ENCODE measurements at regions not wholly inside any gene's neighbourhood (a gene's known extent, or its start where the extent isn't known, plus 50 kb on each side); places are given as distances from the start of the nearest gene placed in this dataset.

- intact Hi-C loops (cut with micrococcal nuclease) = no loop called here
- Mint-ChIP-seq H3K27ac (no peak overlapping the region), H3K9me3 (peaks cover 6% of the 10 kb centered on the region), H3K27me3 (no peaks in the 10 kb centered on the region), H3K4me1 (ENCODE audit: low read depth) (no peaks in the 10 kb centered on the region), H3K4me3 (no peak overlapping the region), H3K36me3 (no peaks in the 10 kb centered on the region)
- CTCF ChIA-PET = no interaction called here
- POLR2A ChIA-PET = no interaction called here
- DNase-seq = no peak
These were observed 778.4 kb downstream of the GALC start for GRCh38 chr14:87214558-87214957.

- intact Hi-C loops (cut with micrococcal nuclease) = no loop called here
- no peaks in the 10 kb centered on the region for H3K27me3 Mint-ChIP-seq
- H3K27ac Mint-ChIP-seq = no peak overlapping the region
- ChIA-PET POLR2A (no interaction called here), CTCF (no interaction called here)
- peaks cover 12% of the 10 kb centered on the region for H3K9me3 Mint-ChIP-seq
- H3K4me3 Mint-ChIP-seq = no peak overlapping the region
- no peaks in the 10 kb centered on the region for H3K36me3 Mint-ChIP-seq
- no peaks in the 10 kb centered on the region for H3K4me1 Mint-ChIP-seq (ENCODE audit: low read depth)
- DNase-seq = no peak
These were observed 785.2 kb downstream of the GALC start for GRCh38 chr14:87207756-87208155.

GRCh38 chr14:87205811-87206210 lies 787.2 kb downstream of the GALC start:
- Mint-ChIP-seq H3K4me1 (ENCODE audit: low read depth) (no peaks in the 10 kb centered on the region), H3K27ac (no peak overlapping the region), H3K27me3 (no peaks in the 10 kb centered on the region), H3K9me3 (peaks cover 12% of the 10 kb centered on the region), H3K4me3 (no peak overlapping the region), H3K36me3 (no peaks in the 10 kb centered on the region)
- ChIA-PET CTCF (no interaction called here), POLR2A (no interaction called here)
- DNase-seq = no peak
- intact Hi-C loops (cut with micrococcal nuclease) = no loop called here

GRCh38 chr14:87203346-87203745 lies 789.6 kb downstream of the GALC start:
- no peaks in the 10 kb centered on the region for H3K36me3 Mint-ChIP-seq
- no peaks in the 10 kb centered on the region for H3K27me3 Mint-ChIP-seq
- H3K27ac Mint-ChIP-seq = no peak overlapping the region
- ChIA-PET CTCF (no interaction called here), POLR2A (no interaction called here)
- intact Hi-C loops (cut with micrococcal nuclease) = no loop called here
- H3K4me1 Mint-ChIP-seq (ENCODE audit: low read depth) = no peaks in the 10 kb centered on the region
- H3K4me3 Mint-ChIP-seq = no peak overlapping the region
- peaks cover 9% of the 10 kb centered on the region for H3K9me3 Mint-ChIP-seq
- DNase-seq = no peak

GRCh38 chr14:87199381-87199780 lies 793.6 kb downstream of the GALC start:
- H3K36me3 Mint-ChIP-seq = no peaks in the 10 kb centered on the region
- intact Hi-C loops (cut with micrococcal nuclease) = no loop called here
- DNase-seq = no peak
- no peaks in the 10 kb centered on the region for H3K27me3 Mint-ChIP-seq
- no peaks in the 10 kb centered on the region for H3K4me1 Mint-ChIP-seq (ENCODE audit: low read depth)
- H3K9me3 Mint-ChIP-seq = peaks cover 10% of the 10 kb centered on the region
- ChIA-PET POLR2A (no interaction called here), CTCF (no interaction called here)
- no peak overlapping the region for H3K27ac Mint-ChIP-seq
- H3K4me3 Mint-ChIP-seq = no peak overlapping the region

- CTCF ChIA-PET = no interaction called here
- Mint-ChIP-seq H3K4me3 (no peak overlapping the region), H3K27me3 (no peaks in the 10 kb centered on the region), H3K9me3 (peaks cover 8% of the 10 kb centered on the region), H3K36me3 (no peaks in the 10 kb centered on the region), H3K4me1 (ENCODE audit: low read depth) (no peaks in the 10 kb centered on the region), H3K27ac (no peak overlapping the region)
- POLR2A ChIA-PET = no interaction called here
- no peak for DNase-seq
- intact Hi-C loops (cut with micrococcal nuclease) = no loop called here
These were observed 796.5 kb downstream of the GALC start for GRCh38 chr14:87196436-87196835.

GRCh38 chr14:87187786-87188185 lies 805.2 kb downstream of the GALC start:
- intact Hi-C loops (cut with micrococcal nuclease) = no loop called here
- Mint-ChIP-seq H3K36me3 (peaks cover 1% of the 10 kb centered on the region), H3K4me3 (no peak overlapping the region), H3K9me3 (peaks cover 18% of the 10 kb centered on the region), H3K27ac (no peak overlapping the region), H3K4me1 (ENCODE audit: low read depth) (no peaks in the 10 kb centered on the region), H3K27me3 (no peaks in the 10 kb centered on the region)
- ChIA-PET POLR2A (no interaction called here), CTCF (no interaction called here)
- no peak for DNase-seq

- Mint-ChIP-seq H3K4me3 (no peak overlapping the region), H3K9me3 (peaks cover 16% of the 10 kb centered on the region), H3K4me1 (ENCODE audit: low read depth) (no peaks in the 10 kb centered on the region), H3K36me3 (peaks cover 1% of the 10 kb centered on the region), H3K27me3 (no peaks in the 10 kb centered on the region), H3K27ac (no peak overlapping the region)
- CTCF ChIA-PET = no interaction called here
- DNase-seq = no peak
- intact Hi-C loops (cut with micrococcal nuclease) = no loop called here
- POLR2A ChIA-PET = no interaction called here
These were observed 806.2 kb downstream of the GALC start for GRCh38 chr14:87186737-87187136.

GRCh38 chr14:87185961-87186560 lies 806.9 kb downstream of the GALC start:
- Mint-ChIP-seq H3K36me3 (peaks cover 1% of the 10 kb centered on the region), H3K27ac (no peak overlapping the region), H3K27me3 (no peaks in the 10 kb centered on the region), H3K4me1 (ENCODE audit: low read depth) (no peaks in the 10 kb centered on the region), H3K4me3 (no peak overlapping the region), H3K9me3 (peaks cover 16% of the 10 kb centered on the region)
- POLR2A ChIA-PET = no interaction called here
- no peak for DNase-seq
- intact Hi-C loops (cut with micrococcal nuclease) = no loop called here
- CTCF ChIA-PET = no interaction called here

- no peak for DNase-seq
- ChIA-PET POLR2A (no interaction called here), CTCF (no interaction called here)
- no peak overlapping the region for H3K27ac Mint-ChIP-seq
- peaks cover 9% of the 10 kb centered on the region for H3K9me3 Mint-ChIP-seq
- intact Hi-C loops (cut with micrococcal nuclease) = no loop called here
- no peaks in the 10 kb centered on the region for H3K4me1 Mint-ChIP-seq (ENCODE audit: low read depth)
- H3K27me3 Mint-ChIP-seq = no peaks in the 10 kb centered on the region
- no peak overlapping the region for H3K4me3 Mint-ChIP-seq
- H3K36me3 Mint-ChIP-seq = no peaks in the 10 kb centered on the region
These were observed 808.8 kb downstream of the GALC start for GRCh38 chr14:87184180-87184579.

- Mint-ChIP-seq H3K4me3 (no peak overlapping the region), H3K27ac (no peak overlapping the region), H3K36me3 (no peaks in the 10 kb centered on the region), H3K27me3 (no peaks in the 10 kb centered on the region), H3K4me1 (ENCODE audit: low read depth) (no peaks in the 10 kb centered on the region), H3K9me3 (peaks cover 5% of the 10 kb centered on the region)
- intact Hi-C loops (cut with micrococcal nuclease) = no loop called here
- CTCF ChIA-PET = no interaction called here
- DNase-seq = no peak
- POLR2A ChIA-PET = no interaction called here
These were observed 811.7 kb downstream of the GALC start for GRCh38 chr14:87181288-87181687.

GRCh38 chr14:87179936-87180335 lies 813.0 kb downstream of the GALC start:
- H3K27ac Mint-ChIP-seq = no peak overlapping the region

GRCh38 chr14:87178277-87178676 lies 814.7 kb downstream of the GALC start:
- ChIA-PET POLR2A (no interaction called here), CTCF (no interaction called here)
- no peak overlapping the region for H3K4me3 Mint-ChIP-seq
- H3K36me3 Mint-ChIP-seq = no peaks in the 10 kb centered on the region
- no peaks in the 10 kb centered on the region for H3K27me3 Mint-ChIP-seq
- H3K9me3 Mint-ChIP-seq = peaks cover 2% of the 10 kb centered on the region
- DNase-seq = no peak
- H3K4me1 Mint-ChIP-seq (ENCODE audit: low read depth) = no peaks in the 10 kb centered on the region
- intact Hi-C loops (cut with micrococcal nuclease) = no loop called here
- no peak overlapping the region for H3K27ac Mint-ChIP-seq

More at GRCh38 chr14:87179936-87180335, 813.0 kb downstream of the GALC start:
- ChIA-PET POLR2A (no interaction called here), CTCF (no interaction called here)
- no peaks in the 10 kb centered on the region for H3K4me1 Mint-ChIP-seq (ENCODE audit: low read depth)
- intact Hi-C loops (cut with micrococcal nuclease) = no loop called here
- DNase-seq = no peak
- no peaks in the 10 kb centered on the region for H3K36me3 Mint-ChIP-seq
- H3K4me3 Mint-ChIP-seq = no peak overlapping the region
- peaks cover 2% of the 10 kb centered on the region for H3K9me3 Mint-ChIP-seq
- H3K27me3 Mint-ChIP-seq = no peaks in the 10 kb centered on the region

- intact Hi-C loops (cut with micrococcal nuclease) = no loop called here
- Mint-ChIP-seq H3K4me1 (ENCODE audit: low read depth) (no peaks in the 10 kb centered on the region), H3K36me3 (no peaks in the 10 kb centered on the region), H3K9me3 (peaks cover 10% of the 10 kb centered on the region), H3K4me3 (no peak overlapping the region), H3K27ac (no peak overlapping the region), H3K27me3 (no peaks in the 10 kb centered on the region)
- POLR2A ChIA-PET = no interaction called here
- CTCF ChIA-PET = no interaction called here
- no peak for DNase-seq
These were observed 817.8 kb downstream of the GALC start for GRCh38 chr14:87175175-87175574.
